ENCODE measurements at regions not wholly inside any gene's neighbourhood (a gene's known extent, or its start where the extent isn't known, plus 50 kb on each side); places are given as distances from the start of the nearest gene placed in this dataset.
"Not testable (repeated sequence)": the region's sequence is repeated elsewhere in the genome, so short reads cannot be mapped to it uniquely, and the experiment has no call there.

DNA sequence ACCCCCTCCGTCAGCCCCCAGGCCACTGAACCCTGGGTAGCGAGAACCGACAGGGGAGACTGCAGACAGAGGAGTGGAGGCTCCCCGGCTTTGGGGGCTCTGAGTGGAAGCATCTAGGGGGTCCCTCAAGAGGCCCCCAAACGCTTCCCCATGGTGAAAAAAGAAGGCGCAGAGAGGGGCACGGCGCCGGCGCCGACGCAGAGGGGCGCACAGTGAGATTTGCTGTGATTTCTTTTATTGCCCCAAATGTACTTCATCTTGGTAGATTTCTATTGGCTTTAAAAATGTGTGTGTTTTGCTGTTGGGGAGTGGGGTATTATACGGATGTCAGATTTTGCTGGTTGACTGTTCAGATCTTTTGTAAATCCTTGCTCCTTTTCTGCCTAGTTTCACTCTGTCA lies 392.9 kb downstream of the GOLGA6L6 start:
- H3K4me3 ChIP-seq (ENCODE audit: low read length in 3 of 3); H3K36me3 ChIP-seq (ENCODE audit: control insufficient read depth in 2 of 3, insufficient read depth in 3 of 3, low read length in 3 of 3); intact Hi-C loops (cut with DNase I); H3K9me3 ChIP-seq (ENCODE audit: control insufficient read depth in 2 of 3, insufficient read depth in 1 of 3, low read length in 3 of 3); H3K27ac ChIP-seq (ENCODE audit: low read depth in 2 of 2, low read length in 2 of 2); H3K9ac ChIP-seq (ENCODE audit: low read length in 3 of 3); H3K27me3 ChIP-seq (ENCODE audit: control insufficient read depth, insufficient read depth, low read length); FAIRE-seq; H3K4me1 ChIP-seq (ENCODE audit: control insufficient read depth in 2 of 3, insufficient read depth in 2 of 3, low read depth in 1 of 3, low read length in 3 of 3): not testable (repeated sequence)
- peak in 1 of 5 donors; percentile 10 for DNase-seq

GRCh38 chr15:20148008-20148407 lies 393.6 kb downstream of the GOLGA6L6 start:
- FAIRE-seq; H3K4me3 ChIP-seq (ENCODE audit: low read length in 3 of 3); H3K4me1 ChIP-seq (ENCODE audit: control insufficient read depth in 2 of 3, insufficient read depth in 2 of 3, low read depth in 1 of 3, low read length in 3 of 3); H3K9me3 ChIP-seq (ENCODE audit: control insufficient read depth in 2 of 3, insufficient read depth in 1 of 3, low read length in 3 of 3); H3K27me3 ChIP-seq (ENCODE audit: control insufficient read depth, insufficient read depth, low read length); H3K27ac ChIP-seq (ENCODE audit: low read depth in 2 of 2, low read length in 2 of 2); intact Hi-C loops (cut with DNase I); H3K9ac ChIP-seq (ENCODE audit: low read length in 3 of 3); H3K36me3 ChIP-seq (ENCODE audit: control insufficient read depth in 2 of 3, insufficient read depth in 3 of 3, low read length in 3 of 3): not testable (repeated sequence)
- DNase-seq: peak in 1 of 5 donors; percentile 2

GRCh38 chr15:20144333-20145036 lies 397.1 kb downstream of the GOLGA6L6 start:
- H3K9me3 ChIP-seq (ENCODE audit: control insufficient read depth in 2 of 3, insufficient read depth in 1 of 3, low read length in 3 of 3); H3K27me3 ChIP-seq (ENCODE audit: control insufficient read depth, insufficient read depth, low read length); H3K9ac ChIP-seq (ENCODE audit: low read length in 3 of 3); H3K4me3 ChIP-seq (ENCODE audit: low read length in 3 of 3); H3K36me3 ChIP-seq (ENCODE audit: control insufficient read depth in 2 of 3, insufficient read depth in 3 of 3, low read length in 3 of 3); H3K27ac ChIP-seq (ENCODE audit: low read depth in 2 of 2, low read length in 2 of 2); intact Hi-C loops (cut with DNase I); FAIRE-seq; H3K4me1 ChIP-seq (ENCODE audit: control insufficient read depth in 2 of 3, insufficient read depth in 2 of 3, low read depth in 1 of 3, low read length in 3 of 3): not testable (repeated sequence)
- peak in 1 of 5 donors; percentile 36 for DNase-seq

DNA sequence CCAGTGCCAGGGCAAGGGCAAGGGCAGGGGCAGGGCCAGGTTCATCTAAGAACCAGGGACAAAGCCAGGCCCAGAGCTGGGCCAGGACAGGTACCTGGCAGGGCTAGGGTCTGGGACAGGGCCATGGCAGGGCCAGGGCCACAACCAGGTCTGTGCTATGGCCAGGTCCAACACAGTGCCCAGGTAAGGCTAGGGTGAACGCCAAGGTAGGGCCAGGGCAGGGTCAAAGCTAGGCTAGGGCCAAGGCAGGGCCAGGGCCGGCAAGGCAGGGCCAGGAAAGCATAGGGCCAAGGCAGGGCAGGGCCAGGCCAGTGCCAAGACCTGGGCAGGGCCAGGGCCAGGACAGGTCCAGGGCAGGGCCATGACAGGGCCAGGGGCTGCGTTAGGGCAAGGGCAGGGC lies 398.7 kb downstream of the GOLGA6L6 start:
- H3K4me1 ChIP-seq (ENCODE audit: control insufficient read depth in 2 of 3, insufficient read depth in 2 of 3, low read depth in 1 of 3, low read length in 3 of 3); H3K4me3 ChIP-seq (ENCODE audit: low read length in 3 of 3); H3K27ac ChIP-seq (ENCODE audit: low read depth in 2 of 2, low read length in 2 of 2); H3K36me3 ChIP-seq (ENCODE audit: control insufficient read depth in 2 of 3, insufficient read depth in 3 of 3, low read length in 3 of 3); H3K9ac ChIP-seq (ENCODE audit: low read length in 3 of 3); H3K27me3 ChIP-seq (ENCODE audit: control insufficient read depth, insufficient read depth, low read length); intact Hi-C loops (cut with DNase I); FAIRE-seq; H3K9me3 ChIP-seq (ENCODE audit: control insufficient read depth in 2 of 3, insufficient read depth in 1 of 3, low read length in 3 of 3): not testable (repeated sequence)
- DNase-seq: peak in 1 of 5 donors; percentile 4

DNA sequence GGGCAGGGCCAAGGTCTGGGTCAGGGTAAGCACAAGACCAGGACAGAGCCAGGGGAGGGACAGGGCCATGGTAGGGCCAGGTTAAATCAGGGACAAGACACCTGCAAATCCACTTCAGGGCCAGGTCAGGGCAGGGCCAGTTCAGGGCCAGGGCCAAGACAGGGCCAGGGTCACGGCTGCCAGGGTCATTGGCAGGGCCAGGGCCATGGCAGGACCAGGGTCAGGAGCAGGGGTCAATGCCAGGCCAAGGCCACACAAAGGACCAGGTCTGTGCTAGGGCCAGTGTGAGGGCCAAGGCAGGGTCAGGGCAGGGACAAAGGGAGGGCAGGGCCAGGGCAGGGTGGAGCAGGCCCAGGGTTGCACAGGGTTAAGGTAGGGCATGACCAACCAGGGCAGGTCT lies 399.2 kb downstream of the GOLGA6L6 start:
- peak in 2 of 5 donors; percentile 5 to 41 for DNase-seq
- not testable (repeated sequence) for FAIRE-seq

DNA sequence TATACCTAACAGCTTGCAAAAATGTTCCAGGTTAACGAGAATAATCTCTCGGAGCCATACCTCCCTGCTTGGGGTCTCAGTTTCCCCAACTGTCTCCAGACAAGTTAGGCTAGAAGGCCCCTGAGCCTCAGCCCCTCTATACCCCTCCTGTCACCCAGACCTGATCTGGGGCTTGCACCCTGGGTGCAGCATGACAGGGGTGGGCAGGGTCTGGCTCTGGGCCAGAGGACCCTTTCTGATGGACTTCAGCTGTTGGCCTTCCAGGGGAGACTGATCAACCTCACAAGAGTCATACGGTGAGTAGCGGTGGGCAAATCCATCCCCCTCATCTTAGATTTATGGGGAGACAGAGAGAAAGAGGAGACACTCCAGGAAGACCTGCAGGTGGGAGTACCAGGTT lies 416.9 kb downstream of the GOLGA6L6 start:
- H3K27me3 ChIP-seq (ENCODE audit: control insufficient read depth, insufficient read depth, low read length); H3K9ac ChIP-seq (ENCODE audit: low read length in 3 of 3); FAIRE-seq; H3K27ac ChIP-seq (ENCODE audit: low read depth in 2 of 2, low read length in 2 of 2); H3K4me1 ChIP-seq (ENCODE audit: control insufficient read depth in 2 of 3, insufficient read depth in 2 of 3, low read depth in 1 of 3, low read length in 3 of 3); H3K9me3 ChIP-seq (ENCODE audit: control insufficient read depth in 2 of 3, insufficient read depth in 1 of 3, low read length in 3 of 3); intact Hi-C loops (cut with DNase I); H3K4me3 ChIP-seq (ENCODE audit: low read length in 3 of 3); H3K36me3 ChIP-seq (ENCODE audit: control insufficient read depth in 2 of 3, insufficient read depth in 3 of 3, low read length in 3 of 3): not testable (repeated sequence)
- DNase-seq: peak in 1 of 5 donors; percentile 21

More for the DNA sequence above, 399.2 kb downstream of the GOLGA6L6 start:
- H3K36me3 ChIP-seq (ENCODE audit: control insufficient read depth in 2 of 3, insufficient read depth in 3 of 3, low read length in 3 of 3); H3K27ac ChIP-seq (ENCODE audit: low read depth in 2 of 2, low read length in 2 of 2); H3K4me1 ChIP-seq (ENCODE audit: control insufficient read depth in 2 of 3, insufficient read depth in 2 of 3, low read depth in 1 of 3, low read length in 3 of 3); H3K9me3 ChIP-seq (ENCODE audit: control insufficient read depth in 2 of 3, insufficient read depth in 1 of 3, low read length in 3 of 3); H3K4me3 ChIP-seq (ENCODE audit: low read length in 3 of 3); intact Hi-C loops (cut with DNase I); H3K9ac ChIP-seq (ENCODE audit: low read length in 3 of 3); H3K27me3 ChIP-seq (ENCODE audit: control insufficient read depth, insufficient read depth, low read length): not testable (repeated sequence)

Measured in kidney (tissue), 10 donors.